NCI-H774 (cell line): ENCODE measurements at regions not wholly inside any gene's neighbourhood (a gene's known extent, or its start where the extent isn't known, plus 50 kb on each side); places are given as distances from the start of the nearest gene placed in this dataset.

Experiments used
- DNase-seq: peaks from one replicate; lab custom pipeline; 2025; lab: John Stamatoyannopoulos, UW

- DNase-seq, result no peak
These were observed 110.2 kb upstream of the SPATA13 start for GRCh38 chr13:24050292-24050711.

- no peak for DNase-seq
These were observed 109.5 kb upstream of the SPATA13 start for GRCh38 chr13:24050796-24051715.

- DNase-seq, result no peak
These were observed 107.7 kb upstream of the SPATA13 start for GRCh38 chr13:24052547-24053518.

GRCh38 chr13:24053519-24054251, 106.8 kb upstream of the SPATA13 start:
- no peak for DNase-seq

- no peak for DNase-seq
These were observed 103.8 kb upstream of the SPATA13 start for GRCh38 chr13:24056616-24057137.

- no peak for DNase-seq
These were observed 99.5 kb upstream of the SPATA13 start for GRCh38 chr13:24060993-24061392.

GRCh38 chr13:24063281-24063877, 97.1 kb upstream of the SPATA13 start:
- no peak for DNase-seq

GRCh38 chr13:24064371-24064770, 96.1 kb upstream of the SPATA13 start:
- DNase-seq, result no peak

- no peak for DNase-seq
These were observed 95.3 kb upstream of the SPATA13 start for GRCh38 chr13:24065176-24065575.

GRCh38 chr13:24066405-24067295, 93.9 kb upstream of the SPATA13 start:
- no peak for DNase-seq

GRCh38 chr13:24068472-24068871, 92.0 kb upstream of the SPATA13 start:
- no peak for DNase-seq

- no peak for DNase-seq
These were observed 89.5 kb upstream of the SPATA13 start for GRCh38 chr13:24071016-24071415.

GRCh38 chr13:24071423-24072075, 89.0 kb upstream of the SPATA13 start:
- DNase-seq, result no peak

- no peak for DNase-seq
These were observed 86.9 kb upstream of the SPATA13 start for GRCh38 chr13:24073657-24074056.

GRCh38 chr13:24074678-24075077, 85.8 kb upstream of the SPATA13 start:
- DNase-seq, result no peak

GRCh38 chr13:24075137-24075975, 85.2 kb upstream of the SPATA13 start:
- DNase-seq, result no peak

- no peak for DNase-seq
These were observed 84.4 kb upstream of the SPATA13 start for GRCh38 chr13:24076109-24076508.

- no peak for DNase-seq
These were observed 83.9 kb upstream of the SPATA13 start for GRCh38 chr13:24076636-24077035.

- DNase-seq, result no peak
These were observed 80.4 kb upstream of the SPATA13 start for GRCh38 chr13:24080134-24080533.
